HEK293T (cell line): ENCODE measurements at regions not wholly inside any gene's neighbourhood (a gene's known extent, or its start where the extent isn't known, plus 50 kb on each side); places are given as distances from the start of the nearest gene placed in this dataset.

Experiments
- ARNT ChIP-seq: fragments of 450-650 bp; IDR thresholded peaks from 2 replicates; pipeline ENCODE4 v1.6.1; 2017; ENCODE audit warnings: mild to moderate bottlenecking
- BHLHE40 ChIP-seq: fragments of 450-650 bp; IDR thresholded peaks from 2 replicates; pipeline ENCODE4 v1.6.1; 2016; ENCODE audit warnings: mild to moderate bottlenecking, moderate library complexity, borderline replicate concordance
- ELF4 ChIP-seq: fragments of 450-650 bp; IDR thresholded peaks from 2 replicates; pipeline ENCODE4 v1.6.1; 2017; ENCODE audit warnings: antibody characterized with exemption
- PKNOX1 ChIP-seq: fragments of 450-650 bp; IDR thresholded peaks from 2 replicates; pipeline ENCODE4 v1.6.1; 2016

GRCh38 chr1:212162635-212163034 lies 122.6 kb upstream of the PPP2R5A start:
- TF ChIP-seq BHLHE40 = no peak
- no peak for TF ChIP-seq ARNT
- no peak for TF ChIP-seq PKNOX1
- TF ChIP-seq ELF4 = no peak
